ENCODE measurements at regions not wholly inside any gene's neighbourhood (a gene's known extent, or its start where the extent isn't known, plus 50 kb on each side); places are given as distances from the start of the nearest gene placed in this dataset.

DNA sequence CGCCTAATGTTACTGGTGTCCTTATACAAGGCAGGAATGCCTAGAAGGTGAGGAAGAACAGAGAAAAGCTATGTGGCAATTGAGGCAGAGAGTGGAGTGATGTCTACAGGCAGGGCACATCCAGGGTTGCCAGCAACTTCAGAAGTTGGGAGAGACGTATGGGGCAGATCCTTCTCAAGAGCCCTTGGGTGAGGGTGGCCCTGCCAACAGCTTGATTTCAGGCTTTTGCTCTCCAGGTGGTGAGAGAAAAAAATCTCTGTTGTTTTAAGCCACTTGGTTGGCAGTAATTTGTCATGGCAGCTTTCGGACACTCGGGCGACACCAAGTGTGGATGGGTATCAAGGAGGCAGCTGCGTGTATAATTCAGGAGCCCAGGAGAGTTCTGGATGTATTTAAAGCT, 217.4 kb upstream of the SMIM21 start:
- no peak overlapping the region for H3K4me3 Mint-ChIP-seq
- Histone ChIP-seq H3K4me3 (ENCODE audit: low read length) (no peak overlapping the region), H3K27me3 (ENCODE audit: control insufficient read depth in 1 of 2, insufficient read depth in 2 of 2, low read length in 2 of 2) (peaks cover 0 to 3% of the 10 kb centered on the region in 2 experiments), H3K9me3 (ENCODE audit: control insufficient read depth in 1 of 2, insufficient read depth in 1 of 2, low read length in 2 of 2) (peaks cover 0 to 9% of the 10 kb centered on the region in 2 experiments), H3K27ac (ENCODE audit: low read depth in 1 of 2, low read length in 2 of 2) (no peak overlapping the region), H3K36me3 (ENCODE audit: insufficient read depth, low read length) (no peaks in the 10 kb centered on the region), H3K4me1 (ENCODE audit: insufficient read depth, low read length) (no peaks in the 10 kb centered on the region)
- H3K36me3 Mint-ChIP-seq (ENCODE audit: low read depth): no peaks in the 10 kb centered on the region
- ChIA-PET POLR2A (no interaction called here), CTCF (no interaction called here)
- no peaks in the 10 kb centered on the region for H3K4me1 Mint-ChIP-seq (ENCODE audit: low read depth)
- ATAC-seq (ENCODE audit: poor library complexity) (no peak), DNase-seq (no peak)
- H3K9me3 Mint-ChIP-seq: peaks cover 8% of the 10 kb centered on the region
- intact Hi-C loops (cut with DNase I, micrococcal nuclease): no loop called here
- TF ChIP-seq, protein P1, sequence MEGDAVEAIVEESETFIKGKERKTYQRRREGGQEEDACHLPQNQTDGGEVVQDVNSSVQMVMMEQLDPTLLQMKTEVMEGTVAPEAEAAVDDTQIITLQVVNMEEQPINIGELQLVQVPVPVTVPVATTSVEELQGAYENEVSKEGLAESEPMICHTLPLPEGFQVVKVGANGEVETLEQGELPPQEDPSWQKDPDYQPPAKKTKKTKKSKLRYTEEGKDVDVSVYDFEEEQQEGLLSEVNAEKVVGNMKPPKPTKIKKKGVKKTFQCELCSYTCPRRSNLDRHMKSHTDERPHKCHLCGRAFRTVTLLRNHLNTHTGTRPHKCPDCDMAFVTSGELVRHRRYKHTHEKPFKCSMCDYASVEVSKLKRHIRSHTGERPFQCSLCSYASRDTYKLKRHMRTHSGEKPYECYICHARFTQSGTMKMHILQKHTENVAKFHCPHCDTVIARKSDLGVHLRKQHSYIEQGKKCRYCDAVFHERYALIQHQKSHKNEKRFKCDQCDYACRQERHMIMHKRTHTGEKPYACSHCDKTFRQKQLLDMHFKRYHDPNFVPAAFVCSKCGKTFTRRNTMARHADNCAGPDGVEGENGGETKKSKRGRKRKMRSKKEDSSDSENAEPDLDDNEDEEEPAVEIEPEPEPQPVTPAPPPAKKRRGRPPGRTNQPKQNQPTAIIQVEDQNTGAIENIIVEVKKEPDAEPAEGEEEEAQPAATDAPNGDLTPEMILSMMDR (IDR thresholded peaks at IDR 0.05): no peak
- H3K27me3 Mint-ChIP-seq: no peaks in the 10 kb centered on the region
- no peak overlapping the region for H3K27ac Mint-ChIP-seq

DNA sequence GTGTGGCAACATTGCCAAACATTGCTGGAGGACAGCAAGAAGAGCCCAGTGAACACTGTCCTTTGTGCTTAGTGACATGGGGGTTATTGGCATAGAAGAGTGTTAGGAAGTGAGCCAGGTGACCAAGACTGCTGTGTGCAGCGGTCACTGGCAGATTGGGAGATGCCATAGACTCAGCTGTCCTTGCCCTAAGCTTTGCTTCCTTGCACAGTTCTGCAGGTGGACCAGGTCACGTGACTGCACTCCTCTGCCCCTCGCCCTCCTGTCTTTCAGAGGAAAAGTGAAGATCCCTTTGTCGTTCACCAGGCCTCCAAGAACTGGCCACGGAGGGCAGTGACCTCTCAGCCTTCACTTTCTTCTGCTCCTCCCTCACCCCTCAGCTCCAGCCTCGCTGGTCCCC, 215.6 kb upstream of the SMIM21 start:
- Mint-ChIP-seq H3K4me1 (ENCODE audit: low read depth) (no peaks in the 10 kb centered on the region), H3K4me3 (no peak overlapping the region), H3K36me3 (ENCODE audit: low read depth) (no peaks in the 10 kb centered on the region)

DNA sequence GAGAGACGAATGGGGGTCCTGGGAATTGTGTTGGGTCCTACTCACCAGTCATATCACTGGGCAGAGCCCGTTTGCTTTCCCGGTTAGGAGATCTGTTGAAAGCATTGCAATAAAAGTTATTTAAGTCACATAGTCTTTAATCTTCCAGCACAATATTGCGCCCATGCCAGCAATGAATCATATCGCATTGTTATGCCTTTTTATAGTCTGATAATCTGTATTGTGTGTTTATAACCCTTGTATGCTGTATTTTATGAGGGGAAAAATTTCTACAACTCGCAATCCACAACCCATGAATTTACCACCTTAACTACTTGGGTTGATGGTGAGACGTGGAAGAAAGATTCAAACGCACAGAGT, 211.9 kb upstream of the SMIM21 start:
- intact Hi-C loops (cut with DNase I, micrococcal nuclease): no loop called here
- Histone ChIP-seq H3K9me3 (ENCODE audit: control insufficient read depth in 1 of 2, insufficient read depth in 1 of 2, low read length in 2 of 2) (peaks cover 0 to 14% of the 10 kb centered on the region in 2 experiments), H3K4me1 (ENCODE audit: insufficient read depth, low read length) (no peaks in the 10 kb centered on the region), H3K27me3 (ENCODE audit: control insufficient read depth in 1 of 2, insufficient read depth in 2 of 2, low read length in 2 of 2) (peaks cover 0 to 3% of the 10 kb centered on the region in 2 experiments), H3K36me3 (ENCODE audit: insufficient read depth, low read length) (no peaks in the 10 kb centered on the region), H3K4me3 (ENCODE audit: low read length) (no peak overlapping the region), H3K27ac (ENCODE audit: low read depth in 1 of 2, low read length in 2 of 2) (no peak overlapping the region)
- Mint-ChIP-seq H3K4me3 (no peak overlapping the region), H3K27me3 (peaks cover 6% of the 10 kb centered on the region), H3K27ac (no peak overlapping the region), H3K4me1 (ENCODE audit: low read depth) (no peaks in the 10 kb centered on the region), H3K36me3 (ENCODE audit: low read depth) (no peaks in the 10 kb centered on the region), H3K9me3 (no peaks in the 10 kb centered on the region)
- TF ChIP-seq, protein P1 (IDR thresholded peaks at IDR 0.05): no peak
- CTCF ChIA-PET: no interaction called here
- DNase-seq: no peak
- ATAC-seq (ENCODE audit: poor library complexity): no peak
- POLR2A ChIA-PET: no interaction called here

More for the DNA sequence above, 215.6 kb upstream of the SMIM21 start:
- Histone ChIP-seq H3K4me1 (ENCODE audit: insufficient read depth, low read length) (no peaks in the 10 kb centered on the region), H3K9me3 (ENCODE audit: control insufficient read depth in 1 of 2, insufficient read depth in 1 of 2, low read length in 2 of 2) (peaks cover 0 to 13% of the 10 kb centered on the region in 2 experiments), H3K27me3 (ENCODE audit: control insufficient read depth in 1 of 2, insufficient read depth in 2 of 2, low read length in 2 of 2) (peaks cover 0 to 3% of the 10 kb centered on the region in 2 experiments), H3K27ac (ENCODE audit: low read depth in 1 of 2, low read length in 2 of 2) (no peak overlapping the region), H3K36me3 (ENCODE audit: insufficient read depth, low read length) (no peaks in the 10 kb centered on the region), H3K4me3 (ENCODE audit: low read length) (no peak overlapping the region)
- ChIA-PET CTCF (no interaction called here), POLR2A (no interaction called here)
- DNase-seq: no peak
- no peak for ATAC-seq (ENCODE audit: poor library complexity)
- Mint-ChIP-seq H3K27ac (no peak overlapping the region), H3K27me3 (peaks cover 6% of the 10 kb centered on the region), H3K9me3 (peaks cover 8% of the 10 kb centered on the region)
- TF ChIP-seq, protein P1 (IDR thresholded peaks at IDR 0.05): no peak
- intact Hi-C loops (cut with DNase I, micrococcal nuclease): no loop called here
